OCI-M2 (cell line): ENCODE measurements at regions not wholly inside any gene's neighbourhood (a gene's known extent, or its start where the extent isn't known, plus 50 kb on each side); places are given as distances from the start of the nearest gene placed in this dataset.
"Not testable (repeated sequence)": the region's sequence is repeated elsewhere in the genome, so short reads cannot be mapped to it uniquely, and the experiment has no call there.

ENCODE experiments used
- DNase-seq: peaks from one replicate; lab custom pipeline; 2025; ENCODE audit not compliant: unreplicated experiment; lab: John Stamatoyannopoulos, UW

DNA sequence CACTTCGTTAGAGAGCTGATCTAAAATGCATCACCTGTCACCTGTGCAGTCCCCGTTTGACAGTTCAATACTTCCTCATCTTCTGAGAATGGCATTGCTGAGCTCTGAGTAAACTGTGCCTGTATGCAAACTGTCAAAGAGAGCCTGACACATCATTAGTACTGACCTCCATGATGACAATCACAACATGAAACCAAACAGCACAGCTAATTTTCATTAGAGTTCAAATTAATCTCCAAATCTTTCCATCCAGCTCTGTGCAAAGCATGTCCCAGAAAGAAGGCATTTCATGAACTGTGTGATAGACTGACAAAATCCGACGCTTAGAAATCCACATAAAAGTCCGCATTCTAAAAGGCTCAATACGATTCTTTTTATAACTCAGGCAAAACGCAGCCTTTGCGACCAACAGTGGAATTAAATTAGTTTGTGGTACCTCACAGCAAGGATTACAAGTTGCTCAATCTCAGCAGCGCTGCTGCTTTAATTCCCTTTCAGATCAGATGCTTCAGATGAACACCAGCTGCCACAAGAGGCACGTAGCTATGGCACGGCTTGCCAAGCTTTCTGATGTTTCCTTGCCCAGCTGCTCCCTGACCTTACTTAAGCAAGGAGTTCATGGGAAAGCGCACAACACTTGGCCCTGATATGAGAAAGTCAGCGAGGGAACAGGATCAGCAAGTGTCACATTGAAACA, 765.5 kb upstream of the PRMT6 start:
- no peak for DNase-seq

- DNase-seq, result no peak
Observed at GRCh38 chr1:106292130-106292529, 764.3 kb upstream of the PRMT6 start.

DNA sequence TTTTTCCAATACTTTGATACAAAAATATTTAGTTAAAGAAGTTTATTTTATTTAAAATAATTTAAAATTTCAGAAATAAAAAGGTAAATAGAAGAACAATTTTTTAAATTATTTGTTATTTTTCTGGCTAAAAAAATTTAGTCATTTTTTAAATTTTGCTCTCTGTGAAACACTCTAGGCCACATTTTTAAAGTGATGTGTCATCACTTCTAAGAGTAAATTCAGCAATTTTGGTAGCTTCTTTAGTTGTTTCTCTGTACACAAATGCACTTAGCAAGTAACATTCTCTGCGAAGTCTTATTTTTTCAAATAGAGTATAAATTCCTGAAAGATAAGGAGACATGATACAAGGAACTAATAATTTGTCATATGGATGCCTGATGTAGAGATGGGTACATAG, 760.0 kb upstream of the PRMT6 start:
- no peak for DNase-seq

- DNase-seq, result no peak
Observed at GRCh38 chr1:106304106-106304505, 752.4 kb upstream of the PRMT6 start.

DNA sequence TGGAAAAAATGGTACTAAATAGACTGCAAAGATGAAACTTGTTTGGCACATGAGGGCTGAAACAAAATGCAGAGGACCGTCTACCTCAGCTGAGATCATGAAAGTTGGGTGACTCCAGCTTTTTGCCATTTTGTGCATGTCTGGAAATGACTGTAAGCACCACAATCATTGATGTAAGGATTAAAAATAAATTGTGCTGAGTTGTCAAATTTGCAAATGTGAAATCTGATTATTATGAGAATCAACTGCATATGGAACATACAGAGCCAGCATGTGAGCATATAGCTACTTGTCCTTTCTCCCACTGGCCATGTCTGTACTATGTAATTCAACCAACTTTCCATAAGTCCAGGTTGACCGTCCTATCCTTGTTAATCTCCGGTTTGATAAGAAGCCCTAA, 736.9 kb upstream of the PRMT6 start:
- no peak for DNase-seq

DNA sequence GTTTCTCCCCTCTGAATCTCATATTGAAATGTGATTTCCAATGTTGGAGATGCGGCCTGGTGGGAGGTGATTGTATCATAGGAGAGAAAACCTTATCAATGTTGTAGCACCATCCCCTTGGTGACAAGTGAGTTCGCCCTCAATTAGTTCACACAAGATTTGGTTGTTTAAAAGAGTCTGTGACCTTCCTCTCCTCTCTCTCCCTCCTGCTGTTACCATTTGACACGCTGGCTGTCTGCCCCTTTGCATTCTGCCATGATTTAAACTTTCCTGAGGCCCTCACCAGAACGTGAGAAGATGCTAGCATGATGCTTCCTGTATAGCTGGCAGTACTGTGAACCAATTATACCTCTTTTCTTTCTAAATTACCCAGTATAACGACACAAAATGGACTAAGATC, 730.9 kb upstream of the PRMT6 start:
- no peak for DNase-seq

DNA sequence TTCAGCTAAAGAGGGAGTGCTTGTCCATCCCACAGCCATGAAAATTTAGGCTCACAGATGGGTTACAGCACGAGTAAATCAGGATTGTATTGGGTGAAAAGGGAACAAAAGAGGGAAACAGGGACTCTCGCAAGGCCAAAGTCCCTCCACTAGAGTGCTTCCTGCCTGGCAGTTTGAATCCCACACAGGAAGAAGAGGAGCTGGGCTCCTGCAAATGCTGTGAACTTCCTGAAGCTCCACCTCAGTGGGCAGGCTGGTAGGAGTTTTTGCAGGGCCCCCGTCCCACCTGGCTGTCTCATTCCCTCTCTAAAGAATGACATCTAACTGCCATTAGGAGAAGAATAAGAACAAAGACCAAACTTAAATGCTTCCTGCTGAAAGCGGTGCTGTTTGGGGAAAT, 712.0 kb upstream of the PRMT6 start:
- DNase-seq, result no peak

DNA sequence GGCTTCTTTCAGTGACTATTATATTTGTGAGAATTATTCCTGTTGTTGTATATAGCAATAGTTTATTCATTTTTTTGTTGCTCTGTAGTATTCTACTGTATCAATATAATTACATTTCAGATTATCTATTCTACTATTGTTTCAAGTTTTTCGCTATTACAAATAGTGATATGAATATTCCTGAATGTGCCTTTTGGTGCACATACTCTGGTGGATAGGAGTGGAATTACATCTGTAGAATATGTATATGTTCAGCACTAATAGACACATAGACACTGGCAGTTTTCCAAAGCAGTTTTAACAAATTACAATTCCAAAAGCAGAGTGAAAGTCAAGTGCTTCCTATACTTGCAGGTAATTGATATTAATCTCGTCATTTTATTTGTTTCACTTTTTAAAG, 696.2 kb upstream of the PRMT6 start:
- no peak for DNase-seq

DNA sequence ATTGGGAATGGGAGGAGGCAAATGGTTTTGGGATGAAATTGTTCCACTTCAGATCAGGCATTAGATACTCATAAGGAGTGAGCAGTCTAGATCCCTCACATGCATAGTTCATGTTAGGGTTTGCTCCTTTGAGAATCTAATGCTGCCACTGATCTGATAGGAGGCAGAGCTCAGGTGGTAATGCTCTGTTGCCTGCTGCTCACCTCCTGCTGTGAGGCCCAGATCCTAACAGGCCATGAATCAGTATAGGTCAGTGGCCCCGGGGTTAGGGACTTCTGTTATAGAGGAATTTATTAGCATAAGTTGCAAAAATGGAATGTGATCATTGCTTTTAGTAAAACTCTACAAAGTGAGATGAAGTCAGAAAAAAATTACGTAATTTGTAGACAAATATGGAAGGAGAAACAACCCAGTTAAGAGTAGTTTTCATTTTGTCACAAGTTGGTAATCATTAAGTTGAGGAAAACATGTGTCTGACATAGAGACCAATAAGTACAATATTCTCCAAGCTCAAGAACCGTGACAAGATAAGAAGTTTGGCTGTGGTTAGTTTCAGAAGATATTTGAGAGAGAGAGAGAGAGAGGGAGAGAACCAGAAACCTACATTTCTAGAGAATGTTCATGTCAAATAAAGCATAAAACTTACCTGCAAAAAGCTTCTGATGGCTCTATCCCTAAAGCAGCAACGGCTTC, 689.7 kb upstream of the PRMT6 start:
- no peak for DNase-seq

GRCh38 chr1:106378261-106378660, 678.2 kb upstream of the PRMT6 start:
- no peak for DNase-seq

GRCh38 chr1:106380772-106381171, 675.7 kb upstream of the PRMT6 start:
- no peak for DNase-seq

DNA sequence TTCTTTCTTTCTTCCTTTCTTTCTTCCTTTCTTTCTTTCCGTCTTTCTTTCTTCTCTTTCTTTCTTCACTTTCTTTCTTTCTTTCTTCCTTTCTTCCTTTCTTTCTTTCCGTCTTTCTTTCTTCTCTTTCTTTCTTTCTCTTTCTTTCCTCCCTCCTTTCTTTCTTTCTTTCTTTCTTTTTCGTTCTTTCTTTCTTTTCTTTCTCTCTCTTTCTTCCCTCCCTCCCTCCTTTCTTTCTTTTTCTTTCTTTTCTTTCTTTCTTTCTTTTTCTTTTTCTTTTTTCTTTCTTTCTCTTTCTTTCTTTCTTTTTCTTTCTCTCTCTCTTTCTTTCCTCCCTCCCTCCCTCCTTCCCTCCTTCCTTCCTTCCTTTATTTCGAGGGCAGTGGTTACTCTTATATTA, 667.3 kb upstream of the PRMT6 start:
- not testable (repeated sequence) for DNase-seq

GRCh38 chr1:106393046-106393445, 663.4 kb upstream of the PRMT6 start:
- no peak for DNase-seq

DNA sequence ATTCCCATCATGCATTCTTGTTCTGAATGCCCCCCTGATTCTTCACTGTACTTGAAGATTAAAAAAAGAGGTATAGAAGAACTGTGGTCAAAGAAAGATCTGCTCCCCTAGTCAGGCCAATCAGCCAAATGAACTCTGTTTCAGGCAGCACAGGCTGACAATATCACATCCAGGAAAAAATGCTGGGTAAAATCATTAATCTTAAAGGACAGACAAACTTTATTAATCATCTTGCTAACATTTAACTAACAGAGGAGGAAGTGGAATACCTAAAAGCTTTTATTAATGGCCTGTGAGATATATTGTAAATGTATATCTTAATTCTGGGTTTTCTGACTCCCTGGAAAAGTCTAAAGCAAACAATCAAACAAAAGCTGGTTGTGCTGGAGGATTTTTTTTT, 660.5 kb upstream of the PRMT6 start:
- no peak for DNase-seq

GRCh38 chr1:106398391-106398790, 658.1 kb upstream of the PRMT6 start:
- DNase-seq, result no peak

DNA sequence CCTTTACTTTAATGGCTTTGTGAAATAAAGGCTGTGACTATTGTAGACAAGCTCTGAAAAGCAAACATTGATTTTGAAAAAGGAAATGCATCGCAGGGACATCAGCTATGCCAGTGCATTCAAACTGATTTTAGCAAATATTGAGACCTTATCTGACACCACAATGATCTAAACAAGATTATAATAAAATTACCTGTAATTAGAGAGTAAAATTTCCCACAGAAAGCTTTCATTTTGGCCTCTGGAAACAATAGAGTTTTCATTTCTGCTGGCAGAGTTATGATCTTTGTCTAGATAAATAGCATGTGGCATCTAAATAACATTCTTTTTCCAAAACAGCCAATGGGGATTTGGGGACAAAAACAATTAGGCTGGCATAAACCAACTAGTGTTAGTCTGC, 650.4 kb upstream of the PRMT6 start:
- DNase-seq, result no peak

- DNase-seq, result not testable (repeated sequence)
Observed at GRCh38 chr1:106412321-106412720, 644.2 kb upstream of the PRMT6 start.

- no peak for DNase-seq
Observed at GRCh38 chr1:106435269-106435668, 621.2 kb upstream of the PRMT6 start.

GRCh38 chr1:106439475-106439874, 617.0 kb upstream of the PRMT6 start:
- DNase-seq, result no peak

- DNase-seq, result no peak
Observed at GRCh38 chr1:106447466-106447865, 609.0 kb upstream of the PRMT6 start.

DNA sequence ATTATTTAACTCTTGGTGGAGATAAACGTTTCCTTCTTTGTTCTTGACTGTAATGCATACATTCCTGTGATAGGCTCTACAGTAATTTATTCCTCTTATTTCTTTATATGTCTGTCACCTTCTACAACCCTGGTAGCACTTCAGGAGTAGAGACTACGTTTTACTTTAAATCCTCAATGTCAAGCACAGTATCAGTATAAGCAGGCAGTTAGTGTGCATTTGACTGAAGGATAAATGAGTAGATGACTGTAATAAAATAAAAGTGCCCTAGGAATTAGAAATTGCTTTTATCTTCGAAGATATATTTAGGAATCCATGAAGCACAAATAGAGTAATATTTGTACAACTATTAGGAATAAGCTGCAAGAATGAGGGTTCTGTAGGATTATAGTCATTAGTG, 599.6 kb upstream of the PRMT6 start:
- DNase-seq, result no peak

DNA sequence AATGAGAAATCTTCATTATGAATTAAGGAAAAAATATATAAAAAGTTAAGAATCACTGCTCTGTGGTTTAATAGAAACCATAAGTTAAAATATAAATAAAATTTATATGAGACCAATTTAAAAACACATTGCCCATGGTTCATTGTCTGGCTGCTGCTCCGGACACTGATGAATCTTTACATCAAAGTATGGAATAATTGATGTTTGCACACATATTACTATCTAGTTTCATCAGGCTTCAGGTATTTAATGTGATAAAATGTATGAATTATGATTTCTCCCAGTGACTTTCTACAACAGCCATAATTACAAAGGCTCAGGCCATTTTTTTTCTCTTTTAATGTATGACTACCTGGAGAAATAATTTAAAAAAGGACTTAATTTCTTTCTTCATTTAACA, 599.1 kb upstream of the PRMT6 start:
- DNase-seq, result no peak

DNA sequence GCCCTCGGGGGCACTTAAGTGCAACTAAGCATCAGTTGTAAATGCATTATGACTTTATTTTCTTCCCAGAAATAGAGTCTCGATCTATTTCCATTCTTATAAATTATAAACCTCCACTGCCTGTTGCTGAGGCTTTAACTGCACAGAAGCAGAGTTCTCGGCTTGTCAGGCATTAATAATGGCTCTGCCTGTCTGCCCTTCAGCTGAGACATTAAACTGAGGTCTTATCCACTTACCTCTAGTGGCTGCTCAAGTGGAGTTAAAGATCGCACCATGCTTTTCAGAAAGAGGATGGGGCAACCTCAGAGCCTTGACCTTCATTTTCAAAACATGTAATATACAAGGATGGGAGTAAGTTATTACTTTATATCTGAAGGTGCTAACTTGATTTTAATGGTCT, 597.6 kb upstream of the PRMT6 start:
- no peak for DNase-seq
